H54 (cell line): ENCODE measurements at regions not wholly inside any gene's neighbourhood (a gene's known extent, or its start where the extent isn't known, plus 50 kb on each side); places are given as distances from the start of the nearest gene placed in this dataset.

Experiments
- DNase-seq: peaks from one replicate; pipeline ENCODE4 v3.0.0; 2011; ENCODE audit warnings: low spot score, mixed read lengths; ENCODE audit not compliant: insufficient read length
- FAIRE-seq: peaks from 3 replicates; lab custom pipeline; 2011; peaks lifted over from hg19 to GRCh38; lab: Jason Lieb, UNC
- POLR2A ChIP-seq: IDR thresholded peaks from 2 replicates; pipeline ENCODE4 v1.6.1; 2011; ENCODE audit warnings: low read depth, mild to moderate bottlenecking, low read length

- no peak for TF ChIP-seq POLR2A
- DNase-seq (no peak), FAIRE-seq (no peak)
Observed at GRCh38 chr18:41155910-41156851, 798.9 kb upstream of the PIK3C3 start.

GRCh38 chr18:41155025-41155424, 800.0 kb upstream of the PIK3C3 start:
- DNase-seq (no peak), FAIRE-seq (no peak)
- no peak for TF ChIP-seq POLR2A

- no peak for TF ChIP-seq POLR2A
- DNase-seq = no peak
- no peak for FAIRE-seq
Observed at GRCh38 chr18:41153871-41154270, 801.2 kb upstream of the PIK3C3 start.

GRCh38 chr18:41150316-41150715, 804.7 kb upstream of the PIK3C3 start:
- TF ChIP-seq POLR2A = no peak
- DNase-seq (no peak), FAIRE-seq (no peak)

- FAIRE-seq (no peak), DNase-seq (no peak)
- no peak for TF ChIP-seq POLR2A
Observed at GRCh38 chr18:41146301-41146700, 808.7 kb upstream of the PIK3C3 start.

- DNase-seq = no peak
Observed at GRCh38 chr18:41145516-41145915, 809.5 kb upstream of the PIK3C3 start.

GRCh38 chr18:41144441-41144840, 810.6 kb upstream of the PIK3C3 start:
- FAIRE-seq (no peak), DNase-seq (no peak)
- no peak for TF ChIP-seq POLR2A

More at GRCh38 chr18:41145516-41145915, 809.5 kb upstream of the PIK3C3 start:
- TF ChIP-seq POLR2A = no peak
- FAIRE-seq = no peak

- FAIRE-seq (no peak), DNase-seq (no peak)
- TF ChIP-seq POLR2A = no peak
Observed at GRCh38 chr18:41140506-41140905, 814.5 kb upstream of the PIK3C3 start.

GRCh38 chr18:41135146-41135545, 819.9 kb upstream of the PIK3C3 start:
- DNase-seq = no peak
- no peak for TF ChIP-seq POLR2A
- FAIRE-seq = no peak

- FAIRE-seq (no peak), DNase-seq (no peak)
Observed at GRCh38 chr18:41134426-41134825, 820.6 kb upstream of the PIK3C3 start.

GRCh38 chr18:41131050-41131449, 824.0 kb upstream of the PIK3C3 start:
- DNase-seq = no peak
- no peak for TF ChIP-seq POLR2A
- FAIRE-seq = no peak

More at GRCh38 chr18:41134426-41134825, 820.6 kb upstream of the PIK3C3 start:
- no peak for TF ChIP-seq POLR2A

- TF ChIP-seq POLR2A = no peak
- DNase-seq (no peak), FAIRE-seq (no peak)
Observed at GRCh38 chr18:41128545-41128944, 826.5 kb upstream of the PIK3C3 start.

GRCh38 chr18:41128126-41128525, 826.9 kb upstream of the PIK3C3 start:
- no peak for FAIRE-seq
- no peak for TF ChIP-seq POLR2A
- DNase-seq = no peak

- FAIRE-seq (no peak), DNase-seq (no peak)
- no peak for TF ChIP-seq POLR2A
Observed at GRCh38 chr18:41126541-41127235, 828.3 kb upstream of the PIK3C3 start.

GRCh38 chr18:41121116-41121826, 833.8 kb upstream of the PIK3C3 start:
- no peak for TF ChIP-seq POLR2A
- DNase-seq = no peak
- no peak for FAIRE-seq
